ENCODE measurements at regions not wholly inside any gene's neighbourhood (a gene's known extent, or its start where the extent isn't known, plus 50 kb on each side); places are given as distances from the start of the nearest gene placed in this dataset.

GRCh38 chr16:65343556-65343955 is 221.7 kb upstream of the CDH11 start:
- Histone ChIP-seq H3K4me1 (ENCODE audit: insufficient read depth, low read length, poor library complexity, severe bottlenecking) (no peaks in the 10 kb centered on the region), H3K79me2 (ENCODE audit: insufficient read depth, low read depth, low read length) (no peaks in the 10 kb centered on the region), H3K9me3 (ENCODE audit: low read length) (no peaks in the 10 kb centered on the region), H3K27ac (ENCODE audit: low read depth, low read length, poor library complexity, severe bottlenecking) (no peak overlapping the region), H3K4me3 (ENCODE audit: low read depth, low read length, poor library complexity, severe bottlenecking) (no peak overlapping the region), H3K36me3 (ENCODE audit: insufficient read depth, low read length) (no peaks in the 10 kb centered on the region), H3K9me2 (ENCODE audit: insufficient read depth, low read length) (no peaks in the 10 kb centered on the region), H2AFZ (ENCODE audit: low read length) (no peak overlapping the region), H3K4me2 (ENCODE audit: low read length) (no peak overlapping the region), H4K20me1 (ENCODE audit: insufficient read depth, low read length) (no peaks in the 10 kb centered on the region)
- ChIA-PET CTCF (ENCODE audit: unreplicated experiment) (no interaction called here), POLR2A (interaction anchor here (1.0 kb wide), 1 partner anchor 192 kb away, joined by 5 read pairs; no protein-coding TSS in a partner anchor)
- intact Hi-C loops (cut with micrococcal nuclease; ENCODE audit: unreplicated experiment) = no loop called here
- DNase-seq (ENCODE audit: low spot score) = no peak
- TF ChIP-seq, protein P1, sequence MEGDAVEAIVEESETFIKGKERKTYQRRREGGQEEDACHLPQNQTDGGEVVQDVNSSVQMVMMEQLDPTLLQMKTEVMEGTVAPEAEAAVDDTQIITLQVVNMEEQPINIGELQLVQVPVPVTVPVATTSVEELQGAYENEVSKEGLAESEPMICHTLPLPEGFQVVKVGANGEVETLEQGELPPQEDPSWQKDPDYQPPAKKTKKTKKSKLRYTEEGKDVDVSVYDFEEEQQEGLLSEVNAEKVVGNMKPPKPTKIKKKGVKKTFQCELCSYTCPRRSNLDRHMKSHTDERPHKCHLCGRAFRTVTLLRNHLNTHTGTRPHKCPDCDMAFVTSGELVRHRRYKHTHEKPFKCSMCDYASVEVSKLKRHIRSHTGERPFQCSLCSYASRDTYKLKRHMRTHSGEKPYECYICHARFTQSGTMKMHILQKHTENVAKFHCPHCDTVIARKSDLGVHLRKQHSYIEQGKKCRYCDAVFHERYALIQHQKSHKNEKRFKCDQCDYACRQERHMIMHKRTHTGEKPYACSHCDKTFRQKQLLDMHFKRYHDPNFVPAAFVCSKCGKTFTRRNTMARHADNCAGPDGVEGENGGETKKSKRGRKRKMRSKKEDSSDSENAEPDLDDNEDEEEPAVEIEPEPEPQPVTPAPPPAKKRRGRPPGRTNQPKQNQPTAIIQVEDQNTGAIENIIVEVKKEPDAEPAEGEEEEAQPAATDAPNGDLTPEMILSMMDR (conservative IDR thresholded peaks at IDR 0.05; ENCODE audit: low read length) = no peak
- TF ChIP-seq EZH2phosphoT487 (IDR thresholded peaks at IDR 0.05; ENCODE audit: borderline replicate concordance, low read depth, low read length) = no peak
- BruUV-seq (replicated peaks) = no TSS peak

DNA sequence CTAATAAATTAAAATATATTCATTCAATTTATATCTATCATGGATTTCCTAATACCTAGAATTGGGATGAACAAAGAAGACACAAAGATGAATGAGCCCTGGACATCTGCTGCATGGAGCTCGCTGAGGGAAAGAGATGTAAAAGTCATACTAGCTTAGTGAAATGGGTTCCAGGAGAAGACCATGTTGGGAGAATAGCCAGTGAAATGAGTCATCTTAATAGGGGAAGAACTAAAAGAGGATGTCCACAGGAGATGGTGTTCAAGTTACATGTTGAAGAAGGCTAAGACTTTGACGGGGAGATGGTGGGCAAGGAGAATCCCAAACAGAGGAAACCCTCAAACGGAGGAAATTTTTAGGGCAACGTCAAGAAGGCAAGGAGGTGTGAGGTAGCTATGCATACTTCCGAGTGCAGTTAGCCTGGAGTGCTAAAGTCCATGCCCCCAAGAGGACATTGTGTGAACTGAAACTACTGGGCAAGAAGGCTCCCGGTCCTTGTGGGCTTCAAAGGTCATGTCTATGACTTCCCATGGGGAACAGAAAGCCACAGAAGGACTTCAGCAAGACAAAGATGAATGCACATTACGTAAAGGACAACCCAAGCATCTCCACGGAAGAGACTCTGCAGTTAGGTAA is 220.5 kb upstream of the CDH11 start:
- DNase-seq (ENCODE audit: low spot score) = no peak
- H4K20me1 ChIP-seq (ENCODE audit: insufficient read depth, low read length) = no peaks in the 10 kb centered on the region
- no peak overlapping the region for H3K4me2 ChIP-seq (ENCODE audit: low read length)
- no peaks in the 10 kb centered on the region for H3K4me1 ChIP-seq (ENCODE audit: insufficient read depth, low read length, poor library complexity, severe bottlenecking)
- H3K79me2 ChIP-seq (ENCODE audit: insufficient read depth, low read depth, low read length) = no peaks in the 10 kb centered on the region
- no TSS peak for BruUV-seq (replicated peaks)
- no peaks in the 10 kb centered on the region for H3K9me2 ChIP-seq (ENCODE audit: insufficient read depth, low read length)
- H3K9me3 ChIP-seq (ENCODE audit: low read length) = no peaks in the 10 kb centered on the region
- no peak overlapping the region for H2AFZ ChIP-seq (ENCODE audit: low read length)
- H3K36me3 ChIP-seq (ENCODE audit: insufficient read depth, low read length) = no peaks in the 10 kb centered on the region
- H3K27ac ChIP-seq (ENCODE audit: low read depth, low read length, poor library complexity, severe bottlenecking) = no peak overlapping the region
- intact Hi-C loops (cut with micrococcal nuclease; ENCODE audit: unreplicated experiment) = no loop called here
- CTCF ChIA-PET (ENCODE audit: unreplicated experiment) = no interaction called here
- no peak overlapping the region for H3K4me3 ChIP-seq (ENCODE audit: low read depth, low read length, poor library complexity, severe bottlenecking)
- TF ChIP-seq, protein P1 (conservative IDR thresholded peaks at IDR 0.05; ENCODE audit: low read length) = no peak
- no peak for TF ChIP-seq EZH2phosphoT487 (IDR thresholded peaks at IDR 0.05; ENCODE audit: borderline replicate concordance, low read depth, low read length)
- POLR2A ChIA-PET = interaction anchor here (0.6 kb wide), 1 partner anchor 23 kb away, joined by 4 read pairs; no protein-coding TSS in a partner anchor

DNA sequence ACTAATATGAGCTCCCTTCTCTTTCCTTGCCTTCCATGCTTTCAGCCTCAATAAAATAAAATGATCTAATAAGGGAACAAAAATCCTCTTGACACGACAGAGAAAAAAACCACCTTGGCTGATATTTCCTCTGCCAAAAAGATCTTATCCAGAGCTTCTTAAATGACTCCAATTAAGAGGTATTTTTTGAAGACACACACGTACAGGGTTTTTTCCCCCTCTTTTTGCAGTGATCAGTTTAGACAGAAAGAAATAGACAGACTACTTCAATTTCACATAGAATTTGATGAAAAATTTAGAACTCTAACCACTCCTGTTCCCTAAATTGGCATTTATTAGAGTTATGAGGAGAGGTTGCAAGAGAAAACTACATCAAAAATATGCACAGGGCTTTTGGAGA is 217.2 kb upstream of the CDH11 start:
- TF ChIP-seq EZH2phosphoT487 (IDR thresholded peaks at IDR 0.05; ENCODE audit: borderline replicate concordance, low read depth, low read length) = no peak
- TF ChIP-seq, protein P1 (conservative IDR thresholded peaks at IDR 0.05; ENCODE audit: low read length) = no peak
- ChIA-PET POLR2A (no interaction called here), CTCF (ENCODE audit: unreplicated experiment) (no interaction called here)
- Histone ChIP-seq H3K36me3 (ENCODE audit: insufficient read depth, low read length) (no peaks in the 10 kb centered on the region), H3K27ac (ENCODE audit: low read depth, low read length, poor library complexity, severe bottlenecking) (no peak overlapping the region), H3K4me3 (ENCODE audit: low read depth, low read length, poor library complexity, severe bottlenecking) (no peak overlapping the region), H3K9me2 (ENCODE audit: insufficient read depth, low read length) (no peaks in the 10 kb centered on the region), H3K4me1 (ENCODE audit: insufficient read depth, low read length, poor library complexity, severe bottlenecking) (no peaks in the 10 kb centered on the region), H4K20me1 (ENCODE audit: insufficient read depth, low read length) (no peaks in the 10 kb centered on the region), H3K9me3 (ENCODE audit: low read length) (no peaks in the 10 kb centered on the region), H3K4me2 (ENCODE audit: low read length) (no peak overlapping the region), H2AFZ (ENCODE audit: low read length) (no peak overlapping the region), H3K79me2 (ENCODE audit: insufficient read depth, low read depth, low read length) (no peaks in the 10 kb centered on the region)
- DNase-seq (ENCODE audit: low spot score) = no peak
- BruUV-seq (replicated peaks) = no TSS peak
- intact Hi-C loops (cut with micrococcal nuclease; ENCODE audit: unreplicated experiment) = no loop called here
